Mesenchymal stem cell (in vitro differentiated cells and primary cell): ENCODE measurements at regions not wholly inside any gene's neighbourhood (a gene's known extent, or its start where the extent isn't known, plus 50 kb on each side); places are given as distances from the start of the nearest gene placed in this dataset.

Experiments
- DNase-seq: peaks from one replicate; pipeline ENCODE4 v3.0.0-alpha.2; 2013
- H2AFZ ChIP-seq: one replicate; pipeline ENCODE4 v1.6.1; 2013; ENCODE audit warnings: low read depth, mild to moderate bottlenecking, control low read depth, inconsistent platforms, low read length, moderate library complexity
- H2AK5ac ChIP-seq: 2 replicates; pipeline ENCODE4 v1.6.1; 2013; ENCODE audit warnings: low read length, moderate library complexity, mild to moderate bottlenecking, inconsistent platforms; ENCODE audit not compliant: severe bottlenecking
- H2BK120ac ChIP-seq: one replicate; pipeline ENCODE4 v1.6.1; 2013; ENCODE audit warnings: low read depth, mild to moderate bottlenecking, inconsistent platforms, low read length, moderate library complexity
- H2BK12ac ChIP-seq, 2 experiments: one replicate each; pipeline ENCODE4 v1.6.1; 2013; ENCODE audit warnings: inconsistent platforms in 2 of 2, low read length in 2 of 2, mild to moderate bottlenecking in 2 of 2, moderate library complexity in 2 of 2, control low read depth in 1 of 2
- H2BK15ac ChIP-seq: one replicate; pipeline ENCODE4 v1.6.1; 2013; ENCODE audit warnings: mild to moderate bottlenecking, low read depth, inconsistent platforms; ENCODE audit not compliant: poor library complexity, severe bottlenecking
- H2BK5ac ChIP-seq: 2 replicates; pipeline ENCODE4 v1.6.1; 2013; ENCODE audit warnings: low read depth, mild to moderate bottlenecking, low read length, control low read depth, inconsistent platforms; ENCODE audit not compliant: poor library complexity, severe bottlenecking
- H3K14ac ChIP-seq, 2 experiments: one replicate each; pipeline ENCODE4 v1.6.1; 2013; ENCODE audit warnings: inconsistent platforms in 2 of 2, low read length in 2 of 2, control low read depth in 1 of 2, mild to moderate bottlenecking in 1 of 2, moderate library complexity in 1 of 2
- H3K18ac ChIP-seq, 2 experiments: one replicate each; pipeline ENCODE4 v1.6.1; 2013; ENCODE audit warnings: inconsistent platforms in 2 of 2, low read length in 2 of 2, control low read depth in 1 of 2, low read depth in 1 of 2, mild to moderate bottlenecking in 1 of 2
- H3K23ac ChIP-seq, 2 experiments: one replicate each; pipeline ENCODE4 v1.6.1; 2013; ENCODE audit warnings: inconsistent platforms in 2 of 2, low read length in 2 of 2, mild to moderate bottlenecking in 2 of 2, moderate library complexity in 2 of 2, control low read depth in 1 of 2
- H3K27ac ChIP-seq: 2 replicates; pipeline ENCODE4 v1.5.1; 2013; ENCODE audit warnings: mild to moderate bottlenecking, moderate library complexity, low read length, control low read depth, inconsistent platforms; ENCODE audit not compliant: poor library complexity, severe bottlenecking
- H3K27me3 ChIP-seq, 2 experiments: 2 replicates each; pipeline versions ENCODE4 v1.6.1 to v1.7.0; 2013; ENCODE audit warnings: low read length in 2 of 2, mild to moderate bottlenecking in 2 of 2, moderate library complexity in 2 of 2, control low read depth in 1 of 2, inconsistent platforms in 1 of 2; ENCODE audit not compliant: control insufficient read depth in 1 of 2, insufficient read depth in 1 of 2
- H3K36me3 ChIP-seq, 2 experiments: 2 replicates each; pipeline versions ENCODE4 v1.6.1 to v1.7.0; 2013; ENCODE audit warnings: low read length in 2 of 2, control low read depth in 1 of 2, inconsistent platforms in 1 of 2, low read depth in 1 of 2, mild to moderate bottlenecking in 1 of 2; ENCODE audit not compliant: insufficient read depth in 2 of 2, control insufficient read depth in 1 of 2
- H3K4ac ChIP-seq, 2 experiments: one replicate each; pipeline ENCODE4 v1.6.1; 2013; ENCODE audit warnings: inconsistent platforms in 2 of 2, low read length in 2 of 2, mild to moderate bottlenecking in 2 of 2, moderate library complexity in 2 of 2, control low read depth in 1 of 2, low read depth in 1 of 2
- H3K4me1 ChIP-seq: 2 replicates; pipeline ENCODE4 v1.6.1; 2013; ENCODE audit warnings: low read depth, low read length, control low read depth; ENCODE audit not compliant: control insufficient read depth, insufficient read depth
- H3K4me2 ChIP-seq: 2 replicates; pipeline ENCODE4 v1.6.1; 2013; ENCODE audit warnings: low read length, mild to moderate bottlenecking, inconsistent platforms; ENCODE audit not compliant: poor library complexity, severe bottlenecking
- H3K4me3 ChIP-seq, 2 experiments: 2 replicates each; pipeline versions ENCODE4 v1.5.1 to v1.7.0; 2013; ENCODE audit warnings: low read length in 2 of 2, mild to moderate bottlenecking in 2 of 2, control low read depth in 1 of 2, low read depth in 1 of 2; ENCODE audit not compliant: insufficient read depth in 1 of 2
- H3K79me1 ChIP-seq: replicated peaks from 2 replicates; pipeline ENCODE4 v1.6.1; 2013; ENCODE audit warnings: mild to moderate bottlenecking, control low read depth, low read length, inconsistent platforms; ENCODE audit not compliant: poor library complexity, severe bottlenecking
- H3K9ac ChIP-seq: 2 replicates; pipeline ENCODE4 v1.7.0; 2013; ENCODE audit warnings: mild to moderate bottlenecking, low read length, moderate library complexity
- H3K9me3 ChIP-seq: 2 replicates; pipeline ENCODE4 v1.7.0; 2013; ENCODE audit warnings: mild to moderate bottlenecking, low read length; ENCODE audit not compliant: control insufficient read depth
- H4K8ac ChIP-seq: one replicate; pipeline ENCODE4 v1.6.1; 2013; ENCODE audit warnings: inconsistent platforms, mild to moderate bottlenecking, low read length, moderate library complexity
- H4K91ac ChIP-seq: one replicate; pipeline ENCODE4 v1.6.1; 2013; ENCODE audit warnings: mild to moderate bottlenecking, low read length, inconsistent platforms
- WGBS: methylation state at CpG from one replicate; pipeline ENCODE4 v1.1.7; 2013; ENCODE audit warnings: mixed read lengths; 5-methylcytosine and 5-hydroxymethylcytosine counted together

DNA sequence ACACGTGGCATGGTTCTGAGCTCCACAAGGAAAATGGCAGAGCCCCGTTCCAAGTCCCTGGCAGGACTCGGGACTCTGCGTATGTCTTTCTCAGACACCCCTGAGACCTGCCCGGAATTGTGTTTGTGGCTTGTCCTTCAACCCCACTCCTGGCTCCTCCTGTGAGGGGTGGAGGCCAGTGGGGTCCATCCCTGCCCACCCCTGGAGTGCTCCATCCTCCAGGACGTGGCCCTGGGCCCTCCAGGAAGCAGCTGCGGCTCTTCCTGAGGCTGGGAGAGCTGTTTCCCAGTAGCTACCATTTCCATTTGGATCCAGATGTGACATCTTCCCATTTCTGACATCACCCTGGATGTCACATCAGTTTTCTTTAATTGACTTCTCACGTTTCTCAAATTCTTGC lies 118.7 kb upstream of the C1QTNF9B start:
- H3K9ac ChIP-seq = no peak overlapping the region
- no peak overlapping the region for H4K8ac ChIP-seq
- no peak overlapping the region for H3K4me3 ChIP-seq
- no peaks in the 10 kb centered on the region for H3K4me1 ChIP-seq
- no peak overlapping the region for H3K4me2 ChIP-seq
- H3K27me3 ChIP-seq = peaks cover 0 to 2% of the 10 kb centered on the region in 2 experiments
- peaks cover 0 to 3% of the 10 kb centered on the region in 2 experiments for H3K36me3 ChIP-seq
- H3K9me3 ChIP-seq = no peaks in the 10 kb centered on the region
- H2BK120ac ChIP-seq = no peak overlapping the region
- no peak overlapping the region for H2BK12ac ChIP-seq
- no peak for DNase-seq
- H3K23ac ChIP-seq = no peak overlapping the region
- H3K27ac ChIP-seq = no peak overlapping the region
- H3K79me1 ChIP-seq = peaks cover 2% of the 10 kb centered on the region
- WGBS = 88% methylated on average over 8 of the region's 8 CpGs
- no peak overlapping the region for H3K4ac ChIP-seq
- H4K91ac ChIP-seq = no peak overlapping the region
- H2AK5ac ChIP-seq = no peak overlapping the region
- no peak overlapping the region for H3K14ac ChIP-seq
- no peak overlapping the region for H2AFZ ChIP-seq
- no peak overlapping the region for H2BK15ac ChIP-seq
- H3K18ac ChIP-seq = no peak overlapping the region
- no peak overlapping the region for H2BK5ac ChIP-seq

DNA sequence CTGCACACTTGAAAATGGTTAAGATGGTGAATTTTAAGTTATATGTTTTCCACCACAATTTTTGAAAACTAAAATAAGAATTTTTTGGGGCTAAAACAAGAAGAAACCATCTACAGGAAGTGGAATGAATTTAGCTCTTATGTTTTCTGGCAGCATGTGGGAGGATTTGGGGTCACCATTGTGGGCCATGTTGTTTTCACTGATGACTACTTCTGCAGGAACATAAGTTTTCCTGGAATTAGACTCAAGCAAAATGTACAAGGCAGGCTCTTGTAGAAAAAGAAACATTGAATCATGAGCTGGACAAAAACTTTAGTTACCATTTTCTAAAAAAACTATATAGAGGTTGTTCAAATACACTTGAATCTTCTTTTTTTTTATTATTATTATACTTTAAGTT lies 125.3 kb upstream of the C1QTNF9B start:
- Histone ChIP-seq H2BK5ac (no peak overlapping the region), H3K9me3 (no peaks in the 10 kb centered on the region), H4K8ac (no peak overlapping the region), H3K4ac (no peak overlapping the region), H3K4me3 (no peak overlapping the region), H3K36me3 (no peaks in the 10 kb centered on the region), H3K23ac (no peak overlapping the region), H3K27ac (no peak overlapping the region), H2AFZ (no peak overlapping the region), H3K9ac (no peak overlapping the region), H3K79me1 (no peaks in the 10 kb centered on the region), H3K18ac (no peak overlapping the region), H3K27me3 (no peaks in the 10 kb centered on the region), H2AK5ac (no peak overlapping the region), H2BK15ac (no peak overlapping the region), H2BK12ac (no peak overlapping the region), H2BK120ac (no peak overlapping the region), H4K91ac (no peak overlapping the region), H3K4me2 (no peak overlapping the region), H3K4me1 (no peaks in the 10 kb centered on the region), H3K14ac (no peak overlapping the region)
- DNase-seq = no peak

DNA sequence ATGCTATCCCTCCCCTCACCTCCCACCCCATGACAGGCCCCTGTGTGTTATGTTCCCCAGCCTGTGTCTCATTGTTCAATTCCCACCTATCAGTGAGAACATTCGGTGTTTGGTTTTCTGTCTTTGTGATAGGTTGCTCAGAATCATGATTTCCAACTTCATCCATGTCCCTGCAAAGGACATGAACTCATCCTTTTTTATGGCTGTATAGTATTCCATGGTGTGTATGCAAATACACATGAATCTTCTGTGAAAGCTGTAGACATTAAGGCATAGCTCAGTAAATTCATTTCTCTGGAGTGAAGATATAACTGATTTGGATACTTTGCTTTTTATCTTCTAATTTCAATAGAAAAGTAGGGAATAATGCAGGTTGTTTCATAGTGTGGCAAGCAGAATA lies 125.8 kb upstream of the C1QTNF9B start:
- H3K4me3 ChIP-seq = no peak overlapping the region
- H3K27me3 ChIP-seq = no peaks in the 10 kb centered on the region
- DNase-seq = no peak
- H2BK5ac ChIP-seq = no peak overlapping the region
- H3K4ac ChIP-seq = no peak overlapping the region
- no peak overlapping the region for H3K27ac ChIP-seq
- H2BK15ac ChIP-seq = no peak overlapping the region
- H2AK5ac ChIP-seq = no peak overlapping the region
- H2BK120ac ChIP-seq = no peak overlapping the region
- no peaks in the 10 kb centered on the region for H3K79me1 ChIP-seq
- peak overlapping the region in 1 of 2 experiments; percentile 35 for H3K18ac ChIP-seq
- no peak overlapping the region for H3K4me2 ChIP-seq
- H3K9me3 ChIP-seq = no peaks in the 10 kb centered on the region
- H2AFZ ChIP-seq = no peak overlapping the region
- no peak overlapping the region for H3K23ac ChIP-seq
- H3K36me3 ChIP-seq = no peaks in the 10 kb centered on the region
- no peak overlapping the region for H4K8ac ChIP-seq
- no peak overlapping the region for H3K14ac ChIP-seq
- no peaks in the 10 kb centered on the region for H3K4me1 ChIP-seq
- no peak overlapping the region for H3K9ac ChIP-seq
- no peak overlapping the region for H2BK12ac ChIP-seq
- WGBS = no CpG with 5 or more reads among the region's 1 CpG
- no peak overlapping the region for H4K91ac ChIP-seq

DNA sequence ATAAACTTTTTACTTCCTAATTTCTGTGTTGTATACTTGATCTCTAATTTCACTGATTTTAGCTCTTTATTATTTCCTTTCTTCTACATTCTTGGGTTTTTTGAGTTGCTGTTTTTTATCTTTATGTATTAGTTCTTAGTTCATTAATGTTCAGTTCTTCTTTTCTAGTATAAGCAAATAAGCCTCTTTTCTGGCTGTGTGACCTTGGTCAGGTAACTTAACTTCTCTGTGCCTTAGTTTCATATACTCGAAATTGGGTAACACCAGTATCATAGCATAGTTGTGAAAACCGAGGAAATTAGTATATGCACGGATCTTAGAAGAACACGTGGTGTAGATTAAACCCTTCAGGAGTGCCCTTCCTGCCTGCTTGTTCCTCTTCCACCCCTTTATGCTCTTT lies 130.2 kb upstream of the C1QTNF9B start:
- Histone ChIP-seq H3K14ac (no peak overlapping the region), H4K91ac (no peak overlapping the region), H2AFZ (no peak overlapping the region), H2BK5ac (no peak overlapping the region), H3K27me3 (no peaks in the 10 kb centered on the region), H3K27ac (no peak overlapping the region), H3K9me3 (no peaks in the 10 kb centered on the region), H3K79me1 (no peaks in the 10 kb centered on the region), H4K8ac (no peak overlapping the region), H3K36me3 (no peaks in the 10 kb centered on the region), H2BK15ac (no peak overlapping the region), H2BK120ac (no peak overlapping the region), H3K4ac (no peak overlapping the region), H3K23ac (no peak overlapping the region), H3K4me3 (no peak overlapping the region), H3K9ac (no peak overlapping the region), H2AK5ac (no peak overlapping the region), H3K4me1 (no peaks in the 10 kb centered on the region), H2BK12ac (no peak overlapping the region), H3K4me2 (no peak overlapping the region), H3K18ac (no peak overlapping the region)
- no peak for DNase-seq
- WGBS = 81% methylated on average over 4 of the region's 4 CpGs
